HepG2 (cell line): ENCODE measurements at regions not wholly inside any gene's neighbourhood (a gene's known extent, or its start where the extent isn't known, plus 50 kb on each side); places are given as distances from the start of the nearest gene placed in this dataset.

Experiments
- ATAC-seq: fragments of 200-7000 bp; cut with Tn5 transposase; 3 replicates; pipeline ENCODE4 v1.9.1; 2020; ENCODE audit warnings: mild to moderate bottlenecking, moderate library complexity
- BruUV-seq: library from RNA; stranded (reverse); fragments of 400-500 nt; replicated peaks from 2 replicates; lab custom pipeline; 2021; lab: Mats Ljungman, UMichigan
- CTCF ChIA-PET: fragments of 300-600 bp; formaldehyde crosslinking; extraction: SDS; loops from one replicate; lab custom pipeline; 2021; ENCODE audit warnings: low total read pairs, inconsistent platforms, low intra/inter-chr PET ratio; lab: Yijun Ruan, JAX
- POLR2A ChIA-PET: fragments of 350-600 bp; sonication (Branson Sonifier 250); formaldehyde crosslinking; loops from one replicate; lab custom pipeline; 2020; ENCODE audit warnings: antibody characterized with exemption, inconsistent platforms; lab: Yijun Ruan, JAX
- DNase-seq: peaks from one replicate; pipeline ENCODE4 v3.0.0-alpha.2; 2015; ENCODE audit warnings: low spot score
- FAIRE-seq: peaks from 3 replicates; lab custom pipeline; 2011; peaks lifted over from hg19 to GRCh38; lab: Jason Lieb, UNC
- H2AFZ ChIP-seq: one replicate; pipeline ENCODE4 v1.6.1; 2011; ENCODE audit warnings: low read length, inconsistent platforms
- H3K27ac ChIP-seq: fragments of 300-600 bp; 3 replicates; pipeline ENCODE4 v1.8.0; 2011; ENCODE audit warnings: mixed run types, mild to moderate bottlenecking, mixed read lengths, low read length, inconsistent platforms; ENCODE audit not compliant: insufficient read depth; ENCODE audit errors: extremely low read length
- H3K27me3 ChIP-seq, 2 experiments: fragments of 200-600 bp in 1 of 2; 2 replicates in 1 of 2; 3 replicates in 1 of 2; pipeline versions ENCODE4 v1.6.0 to v1.8.0; 2011; ENCODE audit warnings: low read length in 2 of 2, mild to moderate bottlenecking in 2 of 2, moderate library complexity in 2 of 2, inconsistent platforms in 1 of 2; ENCODE audit not compliant: insufficient read depth in 2 of 2, control insufficient read depth in 1 of 2
- H3K36me3 ChIP-seq, 2 experiments: fragments of 200-600 bp in 1 of 2; replicated peaks in 1 of 2; 2 replicates in 1 of 2; 3 replicates in 1 of 2; pipeline versions ENCODE4 v1.5.1 to v1.8.0; 2011; ENCODE audit warnings: low read length in 2 of 2, inconsistent platforms in 1 of 2; ENCODE audit not compliant: insufficient read depth in 2 of 2, control insufficient read depth in 1 of 2
- H3K4me1 ChIP-seq: 2 replicates; pipeline ENCODE4 v1.5.1; 2012; ENCODE audit warnings: low read length, inconsistent platforms; ENCODE audit not compliant: insufficient read depth
- H3K4me2 ChIP-seq: 2 replicates; pipeline ENCODE4 v1.6.0; 2011; ENCODE audit warnings: low read depth, low read length, inconsistent platforms
- H3K4me3 ChIP-seq, 3 experiments: fragments of 200-600 bp in 1 of 3; sonication (generic), shearing (Covaris generic) in 1 of 3; replicated peaks in 1 of 3; 2 replicates each; pipeline ENCODE4 v1.5.1; 2011 to 2016; ENCODE audit warnings: low read length in 3 of 3, inconsistent platforms in 2 of 3, low read depth in 2 of 3, mild to moderate bottlenecking in 2 of 3, control low read depth in 1 of 3, mixed read lengths in 1 of 3; ENCODE audit not compliant: insufficient read depth in 1 of 3
- H3K79me2 ChIP-seq: one replicate; pipeline ENCODE4 v1.6.1; 2011; ENCODE audit warnings: low read length, inconsistent platforms; ENCODE audit not compliant: insufficient read depth
- H3K9ac ChIP-seq: 2 replicates; pipeline ENCODE4 v1.6.0; 2011; ENCODE audit warnings: mild to moderate bottlenecking, low read depth, low read length, inconsistent platforms; ENCODE audit not compliant: insufficient read depth
- H3K9me3 ChIP-seq: 2 replicates; pipeline ENCODE4 v1.5.1; 2012; ENCODE audit warnings: mild to moderate bottlenecking, low read length
- H4K20me1 ChIP-seq: 2 replicates; pipeline ENCODE4 v1.6.0; 2011; ENCODE audit warnings: inconsistent platforms, mild to moderate bottlenecking, low read length, moderate library complexity; ENCODE audit not compliant: insufficient read depth
- CCAR2 ChIP-seq: fragments of 200-400 bp; formaldehyde crosslinking; optimal IDR thresholded peaks from 2 replicates; pipeline ENCODE3; 2018; ENCODE audit warnings: low read depth, mild to moderate bottlenecking, low read length, moderate library complexity
- ETV5 ChIP-seq: IDR thresholded peaks from 2 replicates; pipeline ENCODE4 v1.6.1; 2018; ENCODE audit warnings: missing biosample characterization, missing genetic modification reagents, inconsistent platforms, borderline replicate concordance
- EZH2 ChIP-seq: conservative IDR thresholded peaks from 2 replicates; pipeline ENCODE4 v1.6.1; 2012; ENCODE audit warnings: mild to moderate bottlenecking, low read depth, low read length, moderate library complexity
- HNRNPLL ChIP-seq: fragments of 200-400 bp; formaldehyde crosslinking; IDR thresholded peaks from 2 replicates; pipeline ENCODE4 v1.6.1; 2017; ENCODE audit warnings: mild to moderate bottlenecking, low read depth, low read length; ENCODE audit not compliant: poor library complexity, severe bottlenecking
- ISL2 ChIP-seq: sonication (generic); formaldehyde crosslinking; IDR thresholded peaks from 2 replicates; pipeline ENCODE4 v1.5.0; 2020; ENCODE audit warnings: missing genetic modification reagents
- KDM3A ChIP-seq: IDR thresholded peaks from 2 replicates; pipeline ENCODE4 v1.6.1; 2018; ENCODE audit warnings: low read depth, missing compliant biosample characterization
- MAZ ChIP-seq, 2 experiments: sonication (generic) in 1 of 2; formaldehyde crosslinking in 1 of 2; IDR thresholded peaks; 2 replicates each; pipeline versions ENCODE4 v1.5.0 to v1.6.1; 2012 to 2020; ENCODE audit warnings: low read depth in 2 of 2, mild to moderate bottlenecking in 2 of 2, borderline replicate concordance in 1 of 2, improper control_type of control experiment in 1 of 2, low read length in 1 of 2, missing genetic modification reagents in 1 of 2, moderate library complexity in 1 of 2
- MYNN ChIP-seq: sonication (generic); formaldehyde crosslinking; IDR thresholded peaks from 2 replicates; pipeline ENCODE4 v1.4.0; 2020; ENCODE audit warnings: mild to moderate bottlenecking, low read depth, missing genetic modification reagents
- NFE2L1 ChIP-seq: sonication (generic); formaldehyde crosslinking; IDR thresholded peaks from 2 replicates; pipeline ENCODE4 v1.4.0; 2020; ENCODE audit warnings: missing genetic modification reagents, mild to moderate bottlenecking, borderline replicate concordance
- PRPF4 ChIP-seq: fragments of 200-400 bp; formaldehyde crosslinking; IDR thresholded peaks from 2 replicates; pipeline ENCODE4 v1.6.1; 2016; ENCODE audit warnings: low read length, low read depth; ENCODE audit not compliant: poor library complexity, severe bottlenecking
- SKI ChIP-seq: fragments of 450-650 bp; IDR thresholded peaks from one replicate; pipeline ENCODE4 v1.6.1; 2018; ENCODE audit warnings: mild to moderate bottlenecking; ENCODE audit not compliant: partially characterized antibody
- XBP1 ChIP-seq: sonication (generic); formaldehyde crosslinking; IDR thresholded peaks from 2 replicates; pipeline ENCODE4 v1.5.0; 2020; ENCODE audit warnings: missing genetic modification reagents
- ZBTB49 ChIP-seq: sonication (generic); formaldehyde crosslinking; IDR thresholded peaks from 2 replicates; pipeline ENCODE4 v1.4.0; 2020; ENCODE audit warnings: missing genetic modification reagents, borderline replicate concordance
- WGBS: methylation state at CpG from one replicate; pipeline ENCODE4 v1.1.6; 2017; ENCODE audit warnings: low lambda C conversion rate; 5-methylcytosine and 5-hydroxymethylcytosine counted together
- in situ Hi-C: cut with HindIII; loops from 2 replicates; pipeline ENCODE4 v1.10.0; 2017; ENCODE audit warnings: low pct_unique_long_range_greater_than_20kb; ENCODE audit not compliant: extremely low pct_ligation_motif_present
- intact Hi-C: fragments of 100-400 bp; cut with micrococcal nuclease; formaldehyde crosslinking; loops from one replicate; pipeline ENCODE4 v1.10.0; 2022; ENCODE audit not compliant: unreplicated experiment
- TF ChIP-seq, protein P1 (sequence below): sonication (generic); formaldehyde crosslinking; IDR thresholded peaks from 2 replicates; pipeline ENCODE4 v1.4.0; 2020; ENCODE audit warnings: mild to moderate bottlenecking, missing genetic modification reagents

- H4K20me1 ChIP-seq = no peaks in the 10 kb centered on the region
- H3K27ac ChIP-seq = no peak overlapping the region
- in situ Hi-C loops (no loop called here), intact Hi-C loops (no loop called here)
- no peak overlapping the region for H3K9ac ChIP-seq
- DNase-seq (no peak), FAIRE-seq (no peak), ATAC-seq (no peak)
- no peaks in the 10 kb centered on the region for H3K36me3 ChIP-seq
- ChIA-PET POLR2A (no interaction called here), CTCF (no interaction called here)
- H3K9me3 ChIP-seq = no peaks in the 10 kb centered on the region
- no peaks in the 10 kb centered on the region for H3K79me2 ChIP-seq
- no peak overlapping the region for H3K4me3 ChIP-seq
- BruUV-seq = no TSS peak
- H3K4me1 ChIP-seq = no peaks in the 10 kb centered on the region
- TF ChIP-seq ISL2 (CRISPR knock-in tag) (no peak), CCAR2 (no peak), XBP1 (CRISPR knock-in tag) (no peak), ETV5 (CRISPR knock-in tag) (no peak), HNRNPLL (peak; percentile 29), MYNN (CRISPR knock-in tag) (no peak)
- no peak overlapping the region for H3K4me2 ChIP-seq
- WGBS = 79% methylated on average over 29 of the region's 29 CpGs
- H3K27me3 ChIP-seq = no peaks in the 10 kb centered on the region
- H2AFZ ChIP-seq = no peak overlapping the region
These were observed 136.3 kb downstream of the NUP35 start for GRCh38 chr2:183260527-183260926.

DNA sequence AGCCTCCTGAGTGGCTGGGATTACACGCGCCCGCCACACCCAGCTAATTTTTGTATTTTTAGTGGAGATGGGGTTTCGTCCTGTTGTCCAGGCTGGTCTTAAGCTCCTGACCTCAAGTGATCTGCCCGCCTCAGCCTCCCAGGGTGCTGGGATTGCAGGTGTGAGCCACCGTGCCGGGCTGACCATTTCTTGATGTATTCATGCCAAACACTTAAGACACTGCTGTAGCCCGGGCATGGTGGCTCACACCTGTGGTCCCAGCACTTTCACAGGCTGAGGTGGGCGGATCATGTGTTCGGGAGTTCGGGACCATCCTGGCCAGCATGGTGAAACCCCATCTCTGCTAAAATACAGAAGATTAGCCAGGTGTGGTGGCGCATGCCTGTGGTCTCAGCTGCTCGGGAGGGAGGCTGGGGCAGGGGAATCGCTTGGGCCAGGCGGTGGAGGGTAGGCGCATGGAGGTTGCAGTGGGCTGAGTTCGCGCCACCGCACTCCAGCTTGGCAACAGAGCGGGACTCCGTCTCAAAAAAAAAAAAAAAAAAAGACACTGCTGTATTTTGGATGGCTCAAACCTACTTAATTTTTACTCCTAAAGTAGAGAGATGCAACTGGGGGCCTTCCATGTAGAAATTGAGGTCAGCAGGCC, 140.8 kb downstream of the NUP35 start:
- intact Hi-C loops (no loop called here), in situ Hi-C loops (no loop called here)
- Histone ChIP-seq H3K79me2 (no peaks in the 10 kb centered on the region), H3K4me2 (no peak overlapping the region), H3K9ac (no peak overlapping the region), H2AFZ (no peak overlapping the region), H4K20me1 (no peaks in the 10 kb centered on the region), H3K27ac (no peak overlapping the region), H3K4me1 (no peaks in the 10 kb centered on the region), H3K9me3 (no peaks in the 10 kb centered on the region), H3K4me3 (no peak overlapping the region), H3K36me3 (no peaks in the 10 kb centered on the region), H3K27me3 (no peaks in the 10 kb centered on the region)
- FAIRE-seq = no peak
- CTCF ChIA-PET = no interaction called here
- no peak for ATAC-seq
- POLR2A ChIA-PET = no interaction called here
- BruUV-seq = no TSS peak
- WGBS = 56% methylated on average over 21 of the region's 21 CpGs
- DNase-seq = no peak
- TF ChIP-seq MAZ (IDR thresholded peaks at IDR 0.05; ENCODE audit: borderline replicate concordance, low read depth, low read length) (no peak), MAZ (CRISPR knock-in tag; IDR thresholded peaks at IDR 0.05; ENCODE audit: low read depth) (no peak), PRPF4 (no peak), KDM3A (CRISPR knock-in tag) (no peak), ZBTB49 (no peak), NFE2L1 (CRISPR knock-in tag) (no peak), SKI (no peak), EZH2 (no peak)
- TF ChIP-seq, protein P1, sequence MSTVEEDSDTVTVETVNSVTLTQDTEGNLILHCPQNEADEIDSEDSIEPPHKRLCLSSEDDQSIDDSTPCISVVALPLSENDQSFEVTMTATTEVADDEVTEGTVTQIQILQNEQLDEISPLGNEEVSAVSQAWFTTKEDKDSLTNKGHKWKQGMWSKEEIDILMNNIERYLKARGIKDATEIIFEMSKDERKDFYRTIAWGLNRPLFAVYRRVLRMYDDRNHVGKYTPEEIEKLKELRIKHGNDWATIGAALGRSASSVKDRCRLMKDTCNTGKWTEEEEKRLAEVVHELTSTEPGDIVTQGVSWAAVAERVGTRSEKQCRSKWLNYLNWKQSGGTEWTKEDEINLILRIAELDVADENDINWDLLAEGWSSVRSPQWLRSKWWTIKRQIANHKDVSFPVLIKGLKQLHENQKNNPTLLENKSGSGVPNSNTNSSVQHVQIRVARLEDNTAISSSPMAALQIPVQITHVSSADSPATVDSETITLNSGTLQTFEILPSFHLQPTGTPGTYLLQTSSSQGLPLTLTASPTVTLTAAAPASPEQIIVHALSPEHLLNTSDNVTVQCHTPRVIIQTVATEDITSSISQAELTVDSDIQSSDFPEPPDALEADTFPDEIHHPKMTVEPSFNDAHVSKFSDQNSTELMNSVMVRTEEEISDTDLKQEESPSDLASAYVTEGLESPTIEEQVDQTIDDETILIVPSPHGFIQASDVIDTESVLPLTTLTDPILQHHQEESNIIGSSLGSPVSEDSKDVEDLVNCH = no peak
